ENCODE measurements at regions not wholly inside any gene's neighbourhood (a gene's known extent, or its start where the extent isn't known, plus 50 kb on each side); places are given as distances from the start of the nearest gene placed in this dataset.

- peak; percentile 1 to 29 for DNase-seq
Observed at GRCh38 chr2:226256709-226257376, 542.8 kb downstream of the IRS1 start.

- no peak for DNase-seq
Observed at GRCh38 chr2:226256237-226256636, 543.4 kb downstream of the IRS1 start.

DNA sequence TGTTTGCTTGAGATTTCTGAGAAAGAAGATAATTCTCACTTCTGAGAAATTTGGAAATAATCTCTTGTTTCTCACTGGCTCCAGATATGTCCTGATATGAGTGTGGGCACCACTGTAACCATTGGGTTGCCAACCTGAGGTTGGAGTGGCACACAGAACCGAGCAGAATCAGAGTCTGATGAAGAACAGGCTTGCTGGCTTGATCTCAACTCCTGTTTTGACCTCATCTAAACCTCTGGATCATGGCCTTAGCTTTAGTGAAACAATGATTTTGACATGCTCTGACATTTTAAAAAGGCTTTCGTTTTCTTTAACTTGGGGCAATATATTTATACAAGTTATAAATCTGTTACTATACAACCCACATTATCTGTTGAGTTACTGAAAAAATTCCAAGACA, 548.0 kb downstream of the IRS1 start:
- DNase-seq, result no peak

DNA sequence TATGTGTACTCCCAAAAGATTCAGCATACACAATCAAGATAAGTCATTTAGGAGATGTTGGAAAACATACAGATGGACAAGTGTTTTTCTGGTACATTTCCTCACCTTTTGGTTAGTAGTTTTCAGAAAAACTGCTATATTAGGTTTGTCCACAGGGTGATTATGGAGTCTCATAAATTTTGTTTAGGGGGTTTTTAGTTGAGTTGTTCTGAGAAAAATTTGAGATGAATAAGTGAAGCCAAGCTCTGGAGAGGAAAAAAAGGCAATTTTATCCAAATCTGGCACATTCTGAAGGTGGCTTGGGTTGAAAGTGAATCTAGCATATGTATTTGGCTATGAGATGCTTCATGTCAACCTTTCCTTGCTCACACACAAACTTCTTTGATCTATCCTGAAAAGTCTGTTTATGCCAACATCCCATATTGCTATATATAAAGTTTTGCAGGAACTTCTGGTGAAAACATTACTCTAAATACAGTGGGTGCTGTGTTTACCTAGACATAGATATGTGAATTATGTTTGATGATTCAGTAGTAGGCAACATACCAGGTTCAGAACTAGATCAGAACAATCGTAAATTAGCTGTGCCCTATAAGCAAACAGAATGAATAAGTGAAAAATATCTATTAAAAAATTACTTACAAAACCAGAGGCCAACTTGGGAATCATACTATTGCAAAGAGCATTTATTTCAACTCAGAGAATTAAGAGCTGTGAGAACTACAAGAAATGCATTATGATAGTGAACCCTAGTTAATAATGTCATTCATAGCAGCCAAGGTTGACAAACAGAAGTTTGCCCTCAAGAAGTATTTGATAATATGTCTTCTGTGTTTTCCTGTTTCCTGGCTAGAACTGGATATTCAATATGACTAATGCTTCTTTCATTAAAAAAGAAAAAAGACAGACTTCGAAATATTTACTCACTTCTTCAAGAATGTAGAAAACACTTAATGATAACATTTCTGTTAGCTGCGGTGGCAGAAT, 552.0 kb downstream of the IRS1 start:
- no peak for DNase-seq

DNA sequence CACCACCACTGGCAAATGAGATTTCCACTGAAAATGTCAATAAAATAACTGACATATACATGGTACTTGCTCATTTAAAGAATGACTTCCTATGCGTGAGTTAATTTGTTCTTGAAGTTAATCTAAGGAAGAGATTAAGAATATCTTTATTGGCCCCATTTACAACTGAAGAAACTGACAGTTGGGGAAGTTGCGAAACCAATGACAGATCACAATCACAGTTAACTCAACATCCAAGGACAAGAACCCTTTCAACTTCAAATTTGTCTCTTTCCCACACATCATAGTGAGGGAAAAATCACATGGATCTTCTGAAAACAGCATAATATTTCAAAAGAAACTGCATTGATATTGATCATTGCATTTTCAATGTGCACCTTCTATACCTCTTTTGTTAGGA, 565.4 kb downstream of the IRS1 start:
- DNase-seq, result no peak

GRCh38 chr2:226233388-226233787, 566.2 kb downstream of the IRS1 start:
- DNase-seq, result no peak

DNA sequence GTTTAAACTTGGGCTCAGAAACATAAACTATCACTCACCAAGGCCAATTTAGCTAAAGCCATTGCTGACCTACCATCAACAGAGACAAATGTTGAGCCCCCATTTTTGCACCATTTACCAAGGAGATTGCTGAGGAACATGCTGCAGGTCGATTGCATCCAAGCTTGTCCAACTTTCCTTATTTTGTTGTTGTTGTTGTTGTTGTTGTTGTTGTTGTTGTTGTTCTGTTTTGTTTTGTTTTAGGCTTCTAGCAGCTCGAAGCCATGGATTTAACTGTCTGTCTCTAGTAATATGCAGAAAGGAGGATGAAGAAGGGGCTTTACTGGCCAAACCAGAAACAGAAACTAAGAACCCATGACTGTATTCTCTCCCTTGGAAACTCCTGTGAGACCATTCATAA, 571.5 kb downstream of the IRS1 start:
- DNase-seq, result no peak

- DNase-seq, result no peak
Observed at GRCh38 chr2:226227341-226227740, 572.3 kb downstream of the IRS1 start.

DNA sequence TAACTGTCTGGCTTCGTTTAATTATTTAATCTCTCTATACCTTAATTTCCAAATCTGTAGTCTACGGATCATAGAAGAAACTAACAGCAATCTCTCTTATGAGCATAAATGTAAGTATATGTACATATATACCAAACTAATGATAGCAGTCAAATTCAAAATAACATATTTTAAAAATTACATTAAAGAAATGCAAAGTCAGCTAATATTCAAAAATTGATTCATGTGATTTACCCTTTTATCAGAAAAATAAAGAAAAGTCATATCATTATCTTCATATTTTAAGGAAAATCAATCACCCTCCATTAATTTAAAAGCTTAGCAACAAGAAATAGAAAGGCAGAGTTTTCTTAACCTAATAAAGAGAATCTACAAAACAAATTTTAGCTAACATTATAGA, 575.9 kb downstream of the IRS1 start:
- no peak for DNase-seq

GRCh38 chr2:226220511-226220910, 579.1 kb downstream of the IRS1 start:
- no peak for DNase-seq

DNA sequence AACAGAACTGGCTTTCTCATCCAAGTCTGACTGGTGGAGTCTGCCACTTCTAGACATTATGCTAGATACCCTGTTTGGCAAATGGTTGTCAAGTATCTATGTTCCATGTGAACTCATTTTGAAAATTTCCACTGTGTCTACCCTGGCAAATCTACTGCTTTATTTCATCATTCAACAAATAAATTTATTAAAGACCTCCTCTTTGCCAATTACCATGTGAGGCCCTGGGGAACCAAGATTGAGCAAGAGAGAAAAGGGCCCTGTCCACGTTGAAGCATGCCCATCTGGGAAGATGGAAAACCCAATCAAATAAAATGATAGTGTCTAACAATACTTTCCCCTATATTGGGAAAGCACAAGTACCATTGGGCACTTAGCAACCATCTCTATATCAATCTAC, 582.4 kb downstream of the IRS1 start:
- DNase-seq, result no peak

GRCh38 chr2:226216575-226216974, 583.0 kb downstream of the IRS1 start:
- no peak for DNase-seq

- peak; percentile 54 to 72 for DNase-seq
Observed at GRCh38 chr2:226215902-226216503, 583.6 kb downstream of the IRS1 start.

- no peak for DNase-seq
Observed at GRCh38 chr2:226213717-226214116, 585.9 kb downstream of the IRS1 start.

GRCh38 chr2:226211439-226211838, 588.2 kb downstream of the IRS1 start:
- DNase-seq, result no peak

- no peak for DNase-seq
Observed at GRCh38 chr2:226208726-226209125, 590.9 kb downstream of the IRS1 start.

GRCh38 chr2:226207671-226208070, 591.9 kb downstream of the IRS1 start:
- DNase-seq, result no peak

DNA sequence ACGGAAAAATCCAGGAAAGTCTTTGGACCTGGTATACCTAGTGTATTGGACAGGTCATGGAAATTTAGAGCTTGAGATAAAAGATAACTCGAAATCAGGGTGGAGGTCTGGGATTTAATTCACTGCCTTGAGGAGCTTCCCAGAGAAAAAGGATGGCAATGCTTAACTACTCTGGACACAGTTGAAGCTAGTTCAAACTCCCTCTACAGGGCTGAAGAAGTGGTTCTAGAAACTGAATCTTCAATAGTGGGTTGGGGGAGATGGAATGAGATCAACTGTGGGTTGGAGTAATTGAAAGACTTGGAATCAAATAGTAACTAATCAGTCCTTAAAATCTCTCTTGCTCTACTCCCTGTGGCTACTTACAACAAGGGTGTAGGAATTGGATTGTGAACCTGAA, 600.1 kb downstream of the IRS1 start:
- DNase-seq, result no peak

DNA sequence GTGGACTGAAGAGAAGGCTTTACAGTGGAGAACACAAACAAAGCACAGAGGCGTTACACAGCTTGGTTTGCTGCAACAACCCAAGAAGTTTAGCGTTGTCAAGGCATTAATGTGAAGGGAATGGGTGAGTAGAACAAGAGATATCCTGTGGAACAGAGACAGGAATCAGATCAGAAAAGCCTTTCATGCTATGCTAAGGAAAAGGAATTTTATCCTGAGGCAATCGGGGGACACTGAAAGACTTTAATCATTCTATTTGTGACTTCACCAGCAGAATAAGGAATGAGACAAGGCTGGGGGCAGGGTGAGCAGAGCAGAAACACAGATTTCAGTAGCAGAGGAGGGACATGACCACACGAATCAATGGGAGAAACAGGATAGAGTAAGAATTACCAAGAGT, 600.7 kb downstream of the IRS1 start:
- DNase-seq, result no peak

GRCh38 chr2:226190479-226191252, 609.0 kb downstream of the IRS1 start:
- no peak for DNase-seq

- no peak for DNase-seq
Observed at GRCh38 chr2:226189061-226189460, 610.6 kb downstream of the IRS1 start.

DNA sequence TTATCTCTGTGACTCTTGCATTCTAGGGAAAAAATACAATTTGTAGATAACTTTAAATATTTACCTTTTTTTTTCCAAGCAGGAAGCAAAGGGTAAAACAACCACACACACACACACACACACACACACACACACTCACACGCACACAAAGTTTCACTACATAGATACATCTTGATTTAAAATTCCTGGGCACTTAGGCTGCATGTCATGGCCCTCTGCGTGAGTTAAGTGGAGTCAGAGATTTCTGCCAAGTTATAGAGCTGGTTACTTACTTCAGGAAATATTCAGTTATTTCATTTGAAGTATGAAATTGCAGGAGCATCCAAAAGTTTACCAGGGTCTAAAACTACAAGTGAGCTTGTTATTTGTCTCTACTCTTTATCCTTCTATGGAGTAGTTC, 612.0 kb downstream of the IRS1 start:
- no peak for DNase-seq

- no peak for DNase-seq
Observed at GRCh38 chr2:226187156-226187555, 612.5 kb downstream of the IRS1 start.
